ENCODE measurements at regions not wholly inside any gene's neighbourhood (a gene's known extent, or its start where the extent isn't known, plus 50 kb on each side); places are given as distances from the start of the nearest gene placed in this dataset.

- H3K27ac ChIP-seq: no peak overlapping the region
- no peak overlapping the region for H3K4me3 ChIP-seq
- H3K36me3 ChIP-seq (ENCODE audit: low read depth): no peaks in the 10 kb centered on the region
- H3K9me2 ChIP-seq (ENCODE audit: insufficient read depth): no peaks in the 10 kb centered on the region
- no peak overlapping the region for H2AFZ ChIP-seq
- no peak for TF ChIP-seq EZH2phosphoT487 (IDR thresholded peaks at IDR 0.05; ENCODE audit: insufficient read depth, low read depth)
- no peak for TF ChIP-seq EZH2 (IDR thresholded peaks at IDR 0.05; ENCODE audit: insufficient read depth, poor library complexity, severe bottlenecking)
- no peaks in the 10 kb centered on the region for H3K79me2 ChIP-seq (ENCODE audit: insufficient read depth)
- no peaks in the 10 kb centered on the region for H3F3A ChIP-seq (ENCODE audit: insufficient read depth)
- H3K4me2 ChIP-seq (ENCODE audit: unreplicated experiment): no peak overlapping the region
- in situ Hi-C loops (cut with MboI): no loop called here
- WGBS, 2 experiments (ENCODE audit: low coverage in 1 of 2, low lambda C conversion rate in 2 of 2, missing lambda C conversion rate in 2 of 2): 40 to 49% methylated on average over 6 of the region's 6 CpGs
- no peak for DNase-seq
- H3K4me1 ChIP-seq (ENCODE audit: insufficient read depth): no peaks in the 10 kb centered on the region
- H4K20me1 ChIP-seq (ENCODE audit: insufficient read depth): no peaks in the 10 kb centered on the region
- H3K9me3 ChIP-seq (ENCODE audit: low read depth): no peaks in the 10 kb centered on the region
- H3K9ac ChIP-seq: no peak overlapping the region
- no peaks in the 10 kb centered on the region for H3K27me3 ChIP-seq (replicated peaks; ENCODE audit: insufficient read depth)
Observed at GRCh38 chr12:30043151-30043847, 259.6 kb upstream of the TMTC1 start.

- no peaks in the 10 kb centered on the region for H3K4me1 ChIP-seq (ENCODE audit: insufficient read depth)
- H3K4me3 ChIP-seq: no peak overlapping the region
- in situ Hi-C loops (cut with MboI): no loop called here
- no peaks in the 10 kb centered on the region for H3K9me2 ChIP-seq (ENCODE audit: insufficient read depth)
- WGBS, 2 experiments (ENCODE audit: low coverage in 1 of 2, low lambda C conversion rate in 2 of 2, missing lambda C conversion rate in 2 of 2): 25 to 31% methylated on average over 2 of the region's 2 CpGs
- no peaks in the 10 kb centered on the region for H3K79me2 ChIP-seq (ENCODE audit: insufficient read depth)
- H3K27me3 ChIP-seq (replicated peaks; ENCODE audit: insufficient read depth): no peaks in the 10 kb centered on the region
- H2AFZ ChIP-seq: no peak overlapping the region
- H3K9ac ChIP-seq: no peak overlapping the region
- H3F3A ChIP-seq (ENCODE audit: insufficient read depth): no peaks in the 10 kb centered on the region
- H4K20me1 ChIP-seq (ENCODE audit: insufficient read depth): no peaks in the 10 kb centered on the region
- H3K4me2 ChIP-seq (ENCODE audit: unreplicated experiment): no peak overlapping the region
- TF ChIP-seq EZH2phosphoT487 (IDR thresholded peaks at IDR 0.05; ENCODE audit: insufficient read depth, low read depth): no peak
- TF ChIP-seq EZH2 (IDR thresholded peaks at IDR 0.05; ENCODE audit: insufficient read depth, poor library complexity, severe bottlenecking): no peak
- H3K36me3 ChIP-seq (ENCODE audit: low read depth): no peaks in the 10 kb centered on the region
- no peaks in the 10 kb centered on the region for H3K9me3 ChIP-seq (ENCODE audit: low read depth)
- H3K27ac ChIP-seq: no peak overlapping the region
- no peak for DNase-seq
Observed at GRCh38 chr12:30041096-30041495, 257.4 kb upstream of the TMTC1 start.

GRCh38 chr12:30030693-30031374 lies 247.1 kb upstream of the TMTC1 start:
- 35 to 37% methylated on average over 3 of the region's 3 CpGs for WGBS, 2 experiments (ENCODE audit: low coverage in 1 of 2, low lambda C conversion rate in 2 of 2, missing lambda C conversion rate in 2 of 2)
- Histone ChIP-seq H3K27ac (no peak overlapping the region), H3K4me3 (no peak overlapping the region), H3F3A (ENCODE audit: insufficient read depth) (0 out of 2 replicates have a peak, but pooled peaks cover 5% of the 10 kb centered on the region), H3K36me3 (ENCODE audit: low read depth) (no peaks in the 10 kb centered on the region), H2AFZ (no peak overlapping the region), H4K20me1 (ENCODE audit: insufficient read depth) (no peaks in the 10 kb centered on the region), H3K4me2 (ENCODE audit: unreplicated experiment) (no peak overlapping the region), H3K9ac (no peak overlapping the region), H3K9me2 (ENCODE audit: insufficient read depth) (no peaks in the 10 kb centered on the region), H3K27me3 (replicated peaks; ENCODE audit: insufficient read depth) (no peaks in the 10 kb centered on the region), H3K9me3 (ENCODE audit: low read depth) (no peaks in the 10 kb centered on the region), H3K79me2 (ENCODE audit: insufficient read depth) (no peaks in the 10 kb centered on the region), H3K4me1 (ENCODE audit: insufficient read depth) (peaks cover 14% of the 10 kb centered on the region)
- no peak for DNase-seq
- in situ Hi-C loops (cut with MboI): no loop called here
- no peak for TF ChIP-seq EZH2phosphoT487 (IDR thresholded peaks at IDR 0.05; ENCODE audit: insufficient read depth, low read depth)
- no peak for TF ChIP-seq EZH2 (IDR thresholded peaks at IDR 0.05; ENCODE audit: insufficient read depth, poor library complexity, severe bottlenecking)

GRCh38 chr12:30026621-30027234 lies 243.0 kb upstream of the TMTC1 start:
- WGBS, 2 experiments (ENCODE audit: low coverage in 1 of 2, low lambda C conversion rate in 2 of 2, missing lambda C conversion rate in 2 of 2): 91 to 95% methylated on average over 2 of the region's 2 CpGs
- no peak overlapping the region for H3K9ac ChIP-seq
- no peak overlapping the region for H3K4me3 ChIP-seq
- in situ Hi-C loops (cut with MboI): no loop called here
- no peak overlapping the region for H3K27ac ChIP-seq
- H3K79me2 ChIP-seq (ENCODE audit: insufficient read depth): no peaks in the 10 kb centered on the region
- no peaks in the 10 kb centered on the region for H3K27me3 ChIP-seq (replicated peaks; ENCODE audit: insufficient read depth)
- peak; percentile 52 for DNase-seq
- TF ChIP-seq EZH2 (IDR thresholded peaks at IDR 0.05; ENCODE audit: insufficient read depth, poor library complexity, severe bottlenecking) (no peak), EZH2phosphoT487 (IDR thresholded peaks at IDR 0.05; ENCODE audit: insufficient read depth, low read depth) (no peak)
- no peaks in the 10 kb centered on the region for H4K20me1 ChIP-seq (ENCODE audit: insufficient read depth)
- no peaks in the 10 kb centered on the region for H3K9me2 ChIP-seq (ENCODE audit: insufficient read depth)
- H3F3A ChIP-seq (ENCODE audit: insufficient read depth): 0 out of 2 replicates have a peak, but pooled peaks cover 5% of the 10 kb centered on the region
- H3K9me3 ChIP-seq (ENCODE audit: low read depth): no peaks in the 10 kb centered on the region
- H3K4me1 ChIP-seq (ENCODE audit: insufficient read depth): peaks cover 23% of the 10 kb centered on the region
- no peaks in the 10 kb centered on the region for H3K36me3 ChIP-seq (ENCODE audit: low read depth)
- no peak overlapping the region for H3K4me2 ChIP-seq (ENCODE audit: unreplicated experiment)
- no peak overlapping the region for H2AFZ ChIP-seq
